ENCODE measurements at regions not wholly inside any gene's neighbourhood (a gene's known extent, or its start where the extent isn't known, plus 50 kb on each side); places are given as distances from the start of the nearest gene placed in this dataset.

- TF ChIP-seq CTCF (conservative IDR thresholded peaks at IDR 0.05; ENCODE audit: low read depth, low read length) = no peak
- no peak for TF ChIP-seq EZH2 (IDR thresholded peaks at IDR 0.05; ENCODE audit: borderline replicate concordance, low read depth, low read length, poor library complexity, severe bottlenecking)
Observed at GRCh38 chr6:145529582-145529981, 205.7 kb downstream of the EPM2A start.
